ENCODE measurements at regions not wholly inside any gene's neighbourhood (a gene's known extent, or its start where the extent isn't known, plus 50 kb on each side); places are given as distances from the start of the nearest gene placed in this dataset.
A peak's percentile ranks its signal among the peaks of the same experiment; 100 is the strongest.
"Not testable (repeated sequence)": the region's sequence is repeated elsewhere in the genome, so short reads cannot be mapped to it uniquely, and the experiment has no call there.

GRCh38 chr11:71743385-71743784, 89.6 kb upstream of the DEFB108B start:
- H3K4me3 ChIP-seq (ENCODE audit: low read depth in 1 of 3, low read length in 3 of 3); H3K27ac ChIP-seq (ENCODE audit: low read depth in 1 of 3, low read length in 2 of 3); H3K36me3 ChIP-seq (ENCODE audit: control insufficient read depth in 3 of 3, insufficient read depth in 2 of 3, low read depth in 1 of 3, low read length in 3 of 3); H3K27me3 ChIP-seq (ENCODE audit: control insufficient read depth in 3 of 3, insufficient read depth in 3 of 3, low read length in 3 of 3); DNase-seq; FAIRE-seq; H3K4me1 ChIP-seq (ENCODE audit: control insufficient read depth in 3 of 3, insufficient read depth in 2 of 3, low read depth in 1 of 3, low read length in 2 of 3); H3K9me3 ChIP-seq (ENCODE audit: control insufficient read depth in 2 of 2, insufficient read depth in 1 of 2, low read depth in 1 of 2, low read length in 1 of 2): not testable (repeated sequence)
- WGBS, 3 donors: 61 to 83% (median 73%) methylated on average over 11 of the region's 11 CpGs

DNA sequence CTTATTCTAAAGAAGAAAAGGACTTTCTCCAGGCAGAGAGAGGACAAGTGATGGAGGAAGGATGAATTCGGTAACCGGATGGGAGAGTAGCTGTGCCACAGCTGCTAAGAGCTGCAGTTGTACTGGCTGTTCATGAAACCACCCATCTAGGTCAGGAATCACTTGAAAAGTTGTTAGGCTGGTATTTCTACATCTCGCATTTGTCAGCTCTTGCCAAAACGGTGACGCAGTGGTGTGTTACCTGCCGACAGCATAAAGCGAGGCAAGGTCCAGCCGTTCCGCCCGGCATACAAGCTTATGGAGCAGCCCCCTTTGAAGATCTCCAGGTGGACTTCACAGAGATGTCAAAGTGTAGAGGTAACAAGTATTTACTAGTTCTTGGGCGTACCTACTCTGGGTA, 87.3 kb upstream of the DEFB108B start:
- H3K9me3 ChIP-seq (ENCODE audit: control insufficient read depth in 2 of 2, insufficient read depth in 1 of 2, low read depth in 1 of 2, low read length in 1 of 2); H3K4me3 ChIP-seq (ENCODE audit: low read depth in 1 of 3, low read length in 3 of 3); H3K4me1 ChIP-seq (ENCODE audit: control insufficient read depth in 3 of 3, insufficient read depth in 2 of 3, low read depth in 1 of 3, low read length in 2 of 3); H3K36me3 ChIP-seq (ENCODE audit: control insufficient read depth in 3 of 3, insufficient read depth in 2 of 3, low read depth in 1 of 3, low read length in 3 of 3); H3K27me3 ChIP-seq (ENCODE audit: control insufficient read depth in 3 of 3, insufficient read depth in 3 of 3, low read length in 3 of 3); FAIRE-seq: not testable (repeated sequence)
- peak in 1 of 2 donors; percentile 59 for DNase-seq
- 14 to 55% (median 37%) methylated on average over 11 of the region's 11 CpGs for WGBS, 3 donors
- H3K27ac ChIP-seq (ENCODE audit: low read depth in 1 of 3, low read length in 2 of 3): peak overlapping the region in 2 of 3 donors; percentile 76 to 78

- H3K27ac ChIP-seq (ENCODE audit: low read depth in 1 of 3, low read length in 2 of 3): peak overlapping the region in 2 of 3 donors; percentile 76 to 78
- not testable (repeated sequence) for FAIRE-seq; DNase-seq; H3K9me3 ChIP-seq (ENCODE audit: control insufficient read depth in 2 of 2, insufficient read depth in 1 of 2, low read depth in 1 of 2, low read length in 1 of 2); H3K27me3 ChIP-seq (ENCODE audit: control insufficient read depth in 3 of 3, insufficient read depth in 3 of 3, low read length in 3 of 3); H3K4me1 ChIP-seq (ENCODE audit: control insufficient read depth in 3 of 3, insufficient read depth in 2 of 3, low read depth in 1 of 3, low read length in 2 of 3); H3K4me3 ChIP-seq (ENCODE audit: low read depth in 1 of 3, low read length in 3 of 3); H3K36me3 ChIP-seq (ENCODE audit: control insufficient read depth in 3 of 3, insufficient read depth in 2 of 3, low read depth in 1 of 3, low read length in 3 of 3)
- 23 to 43% (median 25%) methylated on average over 3 of the region's 5 CpGs for WGBS, 3 donors
These were observed 86.7 kb upstream of the DEFB108B start for GRCh38 chr11:71746263-71746662.

DNA sequence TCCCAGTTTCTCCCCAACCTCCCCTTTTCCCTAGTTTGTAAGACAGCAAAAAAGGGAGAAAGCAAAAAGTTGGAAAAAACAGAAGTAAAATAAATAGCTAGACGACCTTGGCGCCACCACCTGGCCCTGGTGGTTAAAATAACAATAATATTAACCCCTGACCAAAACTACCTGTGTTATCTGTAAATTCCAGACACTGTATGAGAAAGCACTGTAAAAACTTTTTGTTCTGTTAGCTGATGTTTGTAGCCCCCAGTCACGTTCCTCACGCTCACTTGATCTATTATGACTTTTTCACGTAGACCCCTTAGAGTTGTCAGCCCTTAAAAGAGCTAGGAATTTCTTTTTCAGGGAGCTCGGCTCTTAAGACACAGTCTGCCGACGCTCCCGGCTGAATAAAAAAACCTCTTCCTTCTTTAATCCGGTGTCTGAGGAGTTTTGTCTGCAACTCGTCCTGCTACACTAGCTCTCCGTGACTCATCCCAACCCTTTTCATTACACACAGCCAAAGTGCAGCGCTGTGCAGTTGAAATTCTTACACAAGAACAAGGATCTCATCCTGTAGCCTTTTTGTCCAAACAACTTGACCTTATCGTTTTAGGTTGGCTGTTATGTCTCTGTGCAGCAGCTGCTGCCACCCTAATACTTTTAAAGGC, 83.9 kb upstream of the DEFB108B start:
- H3K4me1 ChIP-seq (ENCODE audit: control insufficient read depth in 3 of 3, insufficient read depth in 2 of 3, low read depth in 1 of 3, low read length in 2 of 3); H3K4me3 ChIP-seq (ENCODE audit: low read depth in 1 of 3, low read length in 3 of 3); H3K36me3 ChIP-seq (ENCODE audit: control insufficient read depth in 3 of 3, insufficient read depth in 2 of 3, low read depth in 1 of 3, low read length in 3 of 3); FAIRE-seq; H3K9me3 ChIP-seq (ENCODE audit: control insufficient read depth in 2 of 2, insufficient read depth in 1 of 2, low read depth in 1 of 2, low read length in 1 of 2); H3K27me3 ChIP-seq (ENCODE audit: control insufficient read depth in 3 of 3, insufficient read depth in 3 of 3, low read length in 3 of 3): not testable (repeated sequence)
- DNase-seq: peak; percentile 40 to 53
- 8 to 19% (median 16%) methylated on average over 14 of the region's 14 CpGs for WGBS, 3 donors
- peak overlapping the region; percentile 32 to 62 (median 48) for H3K27ac ChIP-seq (ENCODE audit: low read depth in 1 of 3, low read length in 2 of 3)

GRCh38 chr11:71750908-71751307, 82.1 kb upstream of the DEFB108B start:
- FAIRE-seq; H3K9me3 ChIP-seq (ENCODE audit: control insufficient read depth in 2 of 2, insufficient read depth in 1 of 2, low read depth in 1 of 2, low read length in 1 of 2); H3K27me3 ChIP-seq (ENCODE audit: control insufficient read depth in 3 of 3, insufficient read depth in 3 of 3, low read length in 3 of 3); H3K4me3 ChIP-seq (ENCODE audit: low read depth in 1 of 3, low read length in 3 of 3); H3K4me1 ChIP-seq (ENCODE audit: control insufficient read depth in 3 of 3, insufficient read depth in 2 of 3, low read depth in 1 of 3, low read length in 2 of 3); H3K36me3 ChIP-seq (ENCODE audit: control insufficient read depth in 3 of 3, insufficient read depth in 2 of 3, low read depth in 1 of 3, low read length in 3 of 3); H3K27ac ChIP-seq (ENCODE audit: low read depth in 1 of 3, low read length in 2 of 3): not testable (repeated sequence)
- 19 to 38% (median 32%) methylated on average over 11 of the region's 11 CpGs for WGBS, 3 donors
- peak in 1 of 2 donors; percentile 8 for DNase-seq

DNA sequence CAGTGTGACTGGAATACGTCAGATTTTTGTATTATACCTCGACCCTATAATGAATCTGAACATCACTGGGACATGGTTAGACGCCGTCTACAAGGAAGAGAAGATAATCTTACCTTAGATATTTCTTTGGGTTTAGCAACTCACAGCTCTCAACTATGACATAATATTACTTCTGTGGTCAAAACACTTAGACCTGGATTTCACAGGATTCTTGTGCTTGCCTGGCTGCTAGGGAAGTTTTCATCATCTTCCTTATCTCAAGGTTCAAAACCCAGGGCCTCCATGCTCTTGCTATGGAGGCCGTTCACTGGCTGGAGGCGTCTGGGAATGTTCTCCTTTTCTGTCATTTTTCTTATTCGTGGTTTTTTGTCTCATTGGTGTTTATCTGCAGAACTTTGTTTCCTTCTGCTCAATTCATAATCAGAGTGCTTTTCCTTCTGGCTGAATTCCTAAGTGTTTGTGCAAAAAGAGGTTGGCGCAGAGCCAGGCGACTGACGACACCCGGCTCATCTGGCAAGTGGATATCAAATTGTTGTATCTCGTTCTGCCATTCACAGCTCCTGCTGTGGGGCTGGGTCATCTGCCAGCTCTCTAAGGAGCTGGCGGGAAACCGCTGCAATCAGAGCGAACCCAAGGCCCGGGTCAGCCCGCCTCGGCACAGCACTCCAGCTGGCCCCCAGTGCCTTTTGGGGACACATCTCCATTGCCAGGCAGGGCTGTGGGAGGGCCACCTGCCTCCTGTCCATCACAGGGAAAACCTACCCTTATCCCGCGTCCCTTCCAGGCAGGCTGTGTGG, 68.1 kb upstream of the DEFB108B start:
- not testable (repeated sequence) for DNase-seq; FAIRE-seq; H3K4me3 ChIP-seq (ENCODE audit: low read depth in 1 of 3, low read length in 3 of 3); H3K4me1 ChIP-seq (ENCODE audit: control insufficient read depth in 3 of 3, insufficient read depth in 2 of 3, low read depth in 1 of 3, low read length in 2 of 3); H3K36me3 ChIP-seq (ENCODE audit: control insufficient read depth in 3 of 3, insufficient read depth in 2 of 3, low read depth in 1 of 3, low read length in 3 of 3); H3K9me3 ChIP-seq (ENCODE audit: control insufficient read depth in 2 of 2, insufficient read depth in 1 of 2, low read depth in 1 of 2, low read length in 1 of 2); H3K27me3 ChIP-seq (ENCODE audit: control insufficient read depth in 3 of 3, insufficient read depth in 3 of 3, low read length in 3 of 3); H3K27ac ChIP-seq (ENCODE audit: low read depth in 1 of 3, low read length in 2 of 3)
- WGBS, 3 donors: 24 to 42% (median 37%) methylated on average over 20 of the region's 20 CpGs

DNA sequence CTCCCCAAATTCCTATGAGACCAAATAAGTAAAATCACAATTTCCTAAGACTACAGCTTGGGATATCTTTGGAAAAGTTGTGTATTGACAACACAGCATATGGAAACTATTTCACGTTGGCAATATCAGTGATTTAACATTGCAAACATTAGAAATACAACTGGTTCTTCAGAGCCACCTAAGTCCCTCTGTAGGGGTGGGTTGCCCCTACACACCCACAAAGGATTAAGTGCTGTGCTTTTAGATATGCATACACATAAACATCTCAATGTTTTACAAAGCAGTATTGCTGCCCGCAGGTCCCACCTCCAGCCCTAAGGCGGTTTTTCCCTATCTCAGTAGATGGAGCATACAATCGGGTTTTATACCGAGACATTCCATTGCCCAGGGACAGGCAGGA, 66.0 kb upstream of the DEFB108B start:
- H3K4me3 ChIP-seq (ENCODE audit: low read depth in 1 of 3, low read length in 3 of 3); DNase-seq; H3K9me3 ChIP-seq (ENCODE audit: control insufficient read depth in 2 of 2, insufficient read depth in 1 of 2, low read depth in 1 of 2, low read length in 1 of 2); H3K27ac ChIP-seq (ENCODE audit: low read depth in 1 of 3, low read length in 2 of 3); H3K27me3 ChIP-seq (ENCODE audit: control insufficient read depth in 3 of 3, insufficient read depth in 3 of 3, low read length in 3 of 3); FAIRE-seq; H3K4me1 ChIP-seq (ENCODE audit: control insufficient read depth in 3 of 3, insufficient read depth in 2 of 3, low read depth in 1 of 3, low read length in 2 of 3); H3K36me3 ChIP-seq (ENCODE audit: control insufficient read depth in 3 of 3, insufficient read depth in 2 of 3, low read depth in 1 of 3, low read length in 3 of 3): not testable (repeated sequence)
- 63 to 83% (median 64%) methylated on average over 1 to 2 of the region's 5 CpGs for WGBS, 3 donors

DNA sequence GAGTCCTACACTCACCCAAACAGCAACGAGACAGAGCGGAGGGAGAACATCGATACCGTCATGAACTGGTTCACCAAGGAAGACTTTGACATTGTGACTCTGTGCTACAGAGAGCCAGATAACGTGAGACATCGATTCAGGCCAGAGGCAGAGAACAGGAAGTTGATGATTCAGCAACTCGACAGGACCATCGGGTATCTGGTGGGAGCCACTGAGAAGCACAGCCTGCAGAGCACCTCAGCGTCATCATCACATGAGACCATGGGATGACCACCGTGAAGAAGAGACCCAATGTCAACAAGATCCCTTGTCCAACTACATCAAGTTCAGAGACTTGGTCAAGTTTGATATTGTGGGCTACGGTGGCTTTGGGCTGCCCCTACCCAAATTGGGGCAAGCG, 60.8 kb upstream of the DEFB108B start:
- not testable (repeated sequence) for FAIRE-seq

More for the DNA sequence above, 60.8 kb upstream of the DEFB108B start:
- not testable (repeated sequence) for H3K4me3 ChIP-seq (ENCODE audit: low read depth in 1 of 3, low read length in 3 of 3); H3K27ac ChIP-seq (ENCODE audit: low read depth in 1 of 3, low read length in 2 of 3); H3K9me3 ChIP-seq (ENCODE audit: control insufficient read depth in 2 of 2, insufficient read depth in 1 of 2, low read depth in 1 of 2, low read length in 1 of 2); H3K4me1 ChIP-seq (ENCODE audit: control insufficient read depth in 3 of 3, insufficient read depth in 2 of 3, low read depth in 1 of 3, low read length in 2 of 3); H3K27me3 ChIP-seq (ENCODE audit: control insufficient read depth in 3 of 3, insufficient read depth in 3 of 3, low read length in 3 of 3); DNase-seq; H3K36me3 ChIP-seq (ENCODE audit: control insufficient read depth in 3 of 3, insufficient read depth in 2 of 3, low read depth in 1 of 3, low read length in 3 of 3)
- WGBS, 3 donors: 83 to 91% (median 90%) methylated on average over 11 to 12 of the region's 12 CpGs

Data from small intestine (tissue), 7 donors.